Trophoblast cell (in vitro differentiated cells and primary cell): ENCODE measurements at regions not wholly inside any gene's neighbourhood (a gene's known extent, or its start where the extent isn't known, plus 50 kb on each side); places are given as distances from the start of the nearest gene placed in this dataset.

Experiments used
- DNase-seq, 2 donors: peaks; one replicate each; pipeline ENCODE4 v3.0.0-alpha.2; 2016
- H2AFZ ChIP-seq: 2 replicates; pipeline ENCODE4 v1.6.1; 2013; ENCODE audit warnings: low read length, moderate library complexity, mild to moderate bottlenecking; ENCODE audit not compliant: insufficient read depth, poor library complexity
- H2AK5ac ChIP-seq: 2 replicates; pipeline ENCODE4 v1.6.1; 2013; ENCODE audit warnings: mild to moderate bottlenecking, low read length
- H2BK120ac ChIP-seq: 2 replicates; pipeline ENCODE4 v1.6.1; 2013; ENCODE audit warnings: low read length, mild to moderate bottlenecking, moderate library complexity; ENCODE audit not compliant: insufficient read depth, poor library complexity
- H2BK12ac ChIP-seq: 2 replicates; pipeline ENCODE4 v1.6.1; 2013; ENCODE audit warnings: mild to moderate bottlenecking, low read length, moderate library complexity
- H2BK5ac ChIP-seq: 2 replicates; pipeline ENCODE4 v1.6.1; 2013; ENCODE audit warnings: low read length, low read depth, moderate library complexity, mild to moderate bottlenecking; ENCODE audit not compliant: poor library complexity
- H3K14ac ChIP-seq: 2 replicates; pipeline ENCODE4 v1.6.1; 2013; ENCODE audit warnings: mild to moderate bottlenecking, low read length
- H3K18ac ChIP-seq: 2 replicates; pipeline ENCODE4 v1.6.1; 2013; ENCODE audit warnings: mild to moderate bottlenecking, low read length
- H3K23ac ChIP-seq: 2 replicates; pipeline ENCODE4 v1.6.1; 2013; ENCODE audit warnings: low read length
- H3K27ac ChIP-seq: 2 replicates; pipeline ENCODE4 v1.5.1; 2013; ENCODE audit warnings: low read depth, mild to moderate bottlenecking, inconsistent platforms, low read length, moderate library complexity
- H3K27me3 ChIP-seq: 2 replicates; pipeline ENCODE4 v1.6.1; 2013; ENCODE audit warnings: inconsistent platforms, mild to moderate bottlenecking, low read length, moderate library complexity; ENCODE audit not compliant: insufficient read depth
- H3K36me3 ChIP-seq, 2 experiments: 1 replicate in 1 of 2; 2 replicates in 1 of 2; pipeline ENCODE4 v1.6.1; 2013; ENCODE audit warnings: low read length in 2 of 2, mild to moderate bottlenecking in 2 of 2, moderate library complexity in 1 of 2; ENCODE audit not compliant: insufficient read depth in 2 of 2, control insufficient read depth in 1 of 2
- H3K4ac ChIP-seq: 2 replicates; pipeline ENCODE4 v1.6.1; 2013; ENCODE audit warnings: low read depth, mild to moderate bottlenecking, low read length, moderate library complexity
- H3K4me1 ChIP-seq, 2 experiments: 1 replicate in 1 of 2; 2 replicates in 1 of 2; pipeline ENCODE4 v1.6.1; 2013; ENCODE audit warnings: low read length in 2 of 2, mild to moderate bottlenecking in 2 of 2, moderate library complexity in 1 of 2; ENCODE audit not compliant: insufficient read depth in 2 of 2, control insufficient read depth in 1 of 2
- H3K4me2 ChIP-seq: 2 replicates; pipeline ENCODE4 v1.6.1; 2013; ENCODE audit warnings: inconsistent platforms, mild to moderate bottlenecking, low read length, moderate library complexity
- H3K4me3 ChIP-seq: 2 replicates; pipeline ENCODE4 v1.5.1; 2013; ENCODE audit warnings: mild to moderate bottlenecking, low read depth, low read length, inconsistent platforms
- H3K79me1 ChIP-seq: one replicate; pipeline ENCODE4 v1.6.1; 2013; ENCODE audit warnings: low read length
- H3K79me2 ChIP-seq: 2 replicates; pipeline ENCODE4 v1.6.1; 2013; ENCODE audit warnings: low read length, mild to moderate bottlenecking; ENCODE audit not compliant: control insufficient read depth, insufficient read depth, poor library complexity
- H3K9ac ChIP-seq: 2 replicates; pipeline ENCODE4 v1.6.1; 2013; ENCODE audit warnings: mild to moderate bottlenecking, low read length
- H3K9me3 ChIP-seq: 2 replicates; pipeline ENCODE4 v1.6.1; 2013; ENCODE audit warnings: low read depth, mild to moderate bottlenecking, control low read depth, inconsistent platforms, low read length; ENCODE audit not compliant: insufficient read depth
- H4K12ac ChIP-seq: 2 replicates; pipeline ENCODE4 v1.6.1; 2013; ENCODE audit warnings: low read depth, mild to moderate bottlenecking, low read length, moderate library complexity
- H4K8ac ChIP-seq: 2 replicates; pipeline ENCODE4 v1.6.1; 2013; ENCODE audit warnings: low read depth, mild to moderate bottlenecking, low read length, moderate library complexity
- H4K91ac ChIP-seq: one replicate; pipeline ENCODE4 v1.6.1; 2013; ENCODE audit warnings: low read depth, mild to moderate bottlenecking, low read length, moderate library complexity
- WGBS: extraction: QIAGEN DNeasy Blood & Tissue Kit; methylation state at CpG from one replicate; pipeline ENCODE4 v1.1.7; 2013; ENCODE audit warnings: missing lambda C conversion rate; ENCODE audit not compliant: insufficient read length, insufficient coverage; ENCODE audit errors: extremely low coverage; 5-methylcytosine and 5-hydroxymethylcytosine counted together

DNA sequence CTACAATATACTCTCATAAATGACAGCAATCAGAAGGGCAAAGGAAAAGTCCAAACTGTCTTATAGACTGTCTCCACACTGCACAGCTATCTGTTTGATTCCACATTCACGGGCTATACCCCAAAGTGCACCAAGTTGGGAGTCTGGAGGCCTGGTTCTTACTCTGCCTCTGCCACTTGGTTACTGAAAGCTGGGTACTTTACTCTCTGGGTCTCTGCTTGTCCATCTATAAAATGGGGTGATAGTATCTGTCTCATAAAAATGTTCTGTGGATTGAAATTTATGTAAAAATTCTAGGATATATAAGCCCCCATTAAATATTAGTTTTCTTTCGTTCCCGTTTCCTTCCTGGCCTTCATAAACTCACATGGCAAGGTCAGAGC lies 86.5 kb downstream of the CD164 start:
- Histone ChIP-seq H3K9ac (no peak overlapping the region), H3K4me1 (peaks cover 3 to 14% of the 10 kb centered on the region in 2 experiments), H3K18ac (no peak overlapping the region), H2BK12ac (no peak overlapping the region), H4K12ac (no peak overlapping the region), H3K4me2 (no peak overlapping the region), H2AK5ac (no peak overlapping the region), H3K79me1 (no peaks in the 10 kb centered on the region), H3K14ac (no peak overlapping the region), H3K9me3 (no peaks in the 10 kb centered on the region), H3K27me3 (no peaks in the 10 kb centered on the region), H3K23ac (no peak overlapping the region), H4K8ac (no peak overlapping the region), H3K79me2 (no peaks in the 10 kb centered on the region), H4K91ac (no peak overlapping the region), H3K36me3 (no peaks in the 10 kb centered on the region), H3K4me3 (no peak overlapping the region), H2BK5ac (no peak overlapping the region), H3K4ac (no peak overlapping the region), H2BK120ac (no peak overlapping the region), H2AFZ (no peak overlapping the region), H3K27ac (no peak overlapping the region)
- no peak for DNase-seq
- WGBS: no CpG with 5 or more reads among the region's 3 CpGs

DNA sequence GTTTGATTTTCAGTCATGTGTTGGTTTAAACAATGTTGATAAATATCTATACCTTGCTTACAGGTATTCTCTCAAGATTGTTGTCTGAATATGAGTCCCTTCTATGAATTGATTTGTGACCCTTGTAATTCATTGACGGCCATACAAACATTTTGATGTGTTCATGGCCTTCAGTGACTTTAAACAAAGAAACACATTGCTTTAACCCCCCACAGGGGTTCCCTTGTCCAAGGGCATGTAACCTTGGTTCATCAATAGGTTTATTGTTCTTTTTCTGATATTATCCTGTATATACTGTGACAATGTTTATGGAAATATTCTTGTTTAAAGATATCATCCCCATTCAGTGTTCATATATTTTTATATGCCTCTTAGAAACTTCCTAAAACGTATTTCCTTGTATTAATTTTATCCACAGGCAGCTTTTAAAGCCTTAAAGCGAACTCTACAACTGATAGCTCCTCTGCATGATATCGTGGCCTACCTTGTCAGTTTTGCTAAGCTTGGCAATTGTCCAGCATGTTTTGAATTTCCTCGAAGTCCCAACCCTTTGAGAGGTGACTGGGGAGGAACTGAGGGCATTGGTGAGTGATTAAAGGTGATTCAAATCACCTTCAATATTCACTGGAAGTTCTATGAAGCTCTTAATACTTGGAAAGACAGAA lies 87.0 kb downstream of the CD164 start:
- Histone ChIP-seq H2BK5ac (no peak overlapping the region), H3K9ac (no peak overlapping the region), H3K4me3 (no peak overlapping the region), H4K12ac (no peak overlapping the region), H3K23ac (no peak overlapping the region), H3K36me3 (no peaks in the 10 kb centered on the region), H3K27ac (no peak overlapping the region), H3K79me2 (no peaks in the 10 kb centered on the region), H3K4me1 (peaks cover 3 to 14% of the 10 kb centered on the region in 2 experiments), H4K91ac (no peak overlapping the region), H3K27me3 (no peaks in the 10 kb centered on the region), H2AFZ (no peak overlapping the region), H3K14ac (no peak overlapping the region), H4K8ac (no peak overlapping the region), H2BK12ac (no peak overlapping the region), H2BK120ac (no peak overlapping the region), H3K18ac (no peak overlapping the region), H3K9me3 (no peaks in the 10 kb centered on the region), H2AK5ac (no peak overlapping the region), H3K4me2 (no peak overlapping the region), H3K79me1 (no peaks in the 10 kb centered on the region), H3K4ac (no peak overlapping the region)
- DNase-seq: no peak
- no CpG with 5 or more reads among the region's 5 CpGs for WGBS

DNA sequence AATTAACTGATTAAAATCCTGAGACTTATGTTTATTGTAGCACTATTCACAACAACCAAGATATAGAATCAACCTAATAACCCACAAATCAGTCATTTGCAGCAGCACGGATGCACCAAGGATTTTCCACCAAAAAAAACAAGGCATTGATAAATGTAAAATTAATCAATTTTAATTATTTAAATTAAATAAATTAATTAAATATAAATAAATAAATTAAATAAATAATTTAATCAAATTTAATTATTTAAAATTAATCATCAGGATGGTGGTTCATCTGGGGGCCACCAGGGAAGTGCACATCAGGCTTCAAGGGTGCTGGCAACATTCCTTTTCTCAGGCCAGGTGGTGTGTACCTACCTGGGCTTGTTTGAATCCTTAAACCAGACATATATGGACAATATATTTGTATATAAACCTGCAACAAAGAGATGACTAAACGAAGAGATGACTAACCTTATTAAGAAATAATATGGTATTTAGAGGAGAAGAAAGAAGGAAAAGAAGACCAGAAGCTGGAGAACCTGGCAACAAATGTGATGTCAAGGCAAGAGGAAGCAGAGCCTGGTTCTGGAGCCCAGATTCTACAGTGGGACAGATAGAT lies 89.2 kb downstream of the CD164 start:
- no peak for DNase-seq
- Histone ChIP-seq H2AFZ (no peak overlapping the region), H3K4ac (no peak overlapping the region), H2BK5ac (no peak overlapping the region), H3K27me3 (no peaks in the 10 kb centered on the region), H3K79me1 (no peaks in the 10 kb centered on the region), H4K8ac (no peak overlapping the region), H3K18ac (no peak overlapping the region), H3K4me1 (peaks cover 3 to 8% of the 10 kb centered on the region in 2 experiments), H3K9ac (no peak overlapping the region), H4K12ac (no peak overlapping the region), H2AK5ac (no peak overlapping the region), H3K9me3 (no peaks in the 10 kb centered on the region), H3K23ac (no peak overlapping the region), H3K14ac (no peak overlapping the region), H3K4me3 (no peak overlapping the region), H2BK120ac (no peak overlapping the region), H3K27ac (no peak overlapping the region), H3K36me3 (no peaks in the 10 kb centered on the region), H3K4me2 (no peak overlapping the region), H4K91ac (no peak overlapping the region), H3K79me2 (no peaks in the 10 kb centered on the region), H2BK12ac (no peak overlapping the region)
- WGBS: no CpG with 5 or more reads among the region's 2 CpGs

DNA sequence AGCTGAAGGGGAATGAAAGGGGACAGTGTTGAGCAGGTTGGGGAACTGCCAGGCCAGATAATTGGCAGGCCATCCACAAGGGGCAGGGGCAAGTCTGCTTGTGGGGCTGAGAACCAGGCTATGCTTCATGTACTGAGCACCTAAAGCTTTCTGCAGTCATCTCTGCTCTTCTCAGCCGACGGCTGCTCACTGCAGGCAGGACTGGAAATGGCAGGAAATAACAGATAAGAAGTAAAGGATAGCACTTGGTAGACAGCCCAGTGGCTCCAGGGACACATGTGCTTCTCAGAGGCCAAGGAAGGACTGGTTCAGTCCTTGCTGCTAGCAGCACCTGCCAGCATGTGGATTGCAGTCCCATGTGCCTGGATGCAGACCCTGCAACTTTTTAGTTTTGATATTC lies 89.8 kb downstream of the CD164 start:
- H4K8ac ChIP-seq: no peak overlapping the region
- H3K27me3 ChIP-seq: no peaks in the 10 kb centered on the region
- peaks cover 3 to 8% of the 10 kb centered on the region in 2 experiments for H3K4me1 ChIP-seq
- H3K9ac ChIP-seq: no peak overlapping the region
- no peak overlapping the region for H2BK5ac ChIP-seq
- no peaks in the 10 kb centered on the region for H3K79me2 ChIP-seq
- no peak overlapping the region for H3K23ac ChIP-seq
- H2BK120ac ChIP-seq: no peak overlapping the region
- H4K12ac ChIP-seq: no peak overlapping the region
- no peak overlapping the region for H3K18ac ChIP-seq
- H2AFZ ChIP-seq: no peak overlapping the region
- no peaks in the 10 kb centered on the region for H3K36me3 ChIP-seq
- no peaks in the 10 kb centered on the region for H3K9me3 ChIP-seq
- H3K27ac ChIP-seq: no peak overlapping the region
- H2AK5ac ChIP-seq: no peak overlapping the region
- H3K4me3 ChIP-seq: no peak overlapping the region
- no peaks in the 10 kb centered on the region for H3K79me1 ChIP-seq
- no peak overlapping the region for H3K14ac ChIP-seq
- H2BK12ac ChIP-seq: no peak overlapping the region
- no peak for DNase-seq
- no CpG with 5 or more reads among the region's 2 CpGs for WGBS
- H4K91ac ChIP-seq: no peak overlapping the region
- H3K4ac ChIP-seq: no peak overlapping the region
- no peak overlapping the region for H3K4me2 ChIP-seq
